ENCODE measurements at regions not wholly inside any gene's neighbourhood (a gene's known extent, or its start where the extent isn't known, plus 50 kb on each side); places are given as distances from the start of the nearest gene placed in this dataset.

DNA sequence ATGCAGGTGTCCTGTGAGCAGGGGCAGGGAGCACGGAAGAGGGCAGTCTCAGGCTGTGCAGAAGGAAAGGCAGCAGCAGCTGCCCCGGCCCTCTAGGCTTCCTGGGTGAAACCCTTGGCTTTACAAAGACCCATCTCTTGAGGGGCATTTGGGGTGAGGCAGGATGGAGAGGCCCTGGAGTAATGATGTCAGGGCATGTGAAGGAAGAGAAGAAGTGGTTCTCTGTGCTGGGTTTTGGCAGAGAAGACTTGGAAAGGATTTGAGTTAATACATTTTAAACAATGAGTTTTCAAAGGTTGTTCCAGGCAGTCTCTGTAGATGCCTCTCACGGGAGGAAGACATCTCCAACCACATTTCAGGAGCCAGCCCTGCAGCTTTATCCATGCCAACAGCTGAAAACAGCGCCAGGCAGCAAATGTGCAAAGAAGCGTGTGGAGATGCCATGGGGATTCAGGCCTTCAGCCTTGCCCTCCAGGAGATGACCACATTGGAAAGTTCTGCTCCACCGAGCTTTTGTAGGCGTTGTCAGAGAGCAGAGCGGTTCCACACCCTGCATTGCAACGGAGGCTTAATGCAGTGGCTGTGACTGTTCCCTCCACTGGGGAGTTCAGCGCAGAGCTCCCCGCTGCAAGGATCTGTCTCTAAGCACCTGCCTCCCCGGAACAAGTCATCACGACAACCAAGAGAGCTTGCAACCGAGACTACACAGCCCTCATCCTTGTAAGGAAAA is 322.8 kb downstream of the UQCRFS1 start:
- TF ChIP-seq YY1 (IDR thresholded peaks at IDR 0.05; ENCODE audit: low read depth) = no peak
- no peak for TF ChIP-seq TAF1 (IDR thresholded peaks at IDR 0.05; ENCODE audit: low read depth)
- TF ChIP-seq MAX (IDR thresholded peaks at IDR 0.05) = no peak
- no peak for TF ChIP-seq TEAD4 (IDR thresholded peaks at IDR 0.05)
- TF ChIP-seq, protein P1, sequence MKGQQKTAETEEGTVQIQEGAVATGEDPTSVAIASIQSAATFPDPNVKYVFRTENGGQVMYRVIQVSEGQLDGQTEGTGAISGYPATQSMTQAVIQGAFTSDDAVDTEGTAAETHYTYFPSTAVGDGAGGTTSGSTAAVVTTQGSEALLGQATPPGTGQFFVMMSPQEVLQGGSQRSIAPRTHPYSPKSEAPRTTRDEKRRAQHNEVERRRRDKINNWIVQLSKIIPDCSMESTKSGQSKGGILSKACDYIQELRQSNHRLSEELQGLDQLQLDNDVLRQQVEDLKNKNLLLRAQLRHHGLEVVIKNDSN (IDR thresholded peaks at IDR 0.05) = no peak
- TF ChIP-seq RAD21 (IDR thresholded peaks at IDR 0.05; ENCODE audit: low read depth) = no peak

- TF ChIP-seq EP300 (IDR thresholded peaks at IDR 0.05; ENCODE audit: borderline replicate concordance) (no peak), ZBTB7A (IDR thresholded peaks at IDR 0.05; ENCODE audit: low read depth) (no peak), TEAD4 (IDR thresholded peaks at IDR 0.05) (no peak), MAX (IDR thresholded peaks at IDR 0.05) (no peak), NFIC (IDR thresholded peaks at IDR 0.05) (no peak), TAF1 (IDR thresholded peaks at IDR 0.05; ENCODE audit: low read depth) (no peak), RAD21 (IDR thresholded peaks at IDR 0.05; ENCODE audit: low read depth) (no peak), EGR1 (IDR thresholded peaks at IDR 0.05) (no peak), CREB1 (IDR thresholded peaks at IDR 0.05; ENCODE audit: low read depth) (no peak)
- TF ChIP-seq, protein P2, sequence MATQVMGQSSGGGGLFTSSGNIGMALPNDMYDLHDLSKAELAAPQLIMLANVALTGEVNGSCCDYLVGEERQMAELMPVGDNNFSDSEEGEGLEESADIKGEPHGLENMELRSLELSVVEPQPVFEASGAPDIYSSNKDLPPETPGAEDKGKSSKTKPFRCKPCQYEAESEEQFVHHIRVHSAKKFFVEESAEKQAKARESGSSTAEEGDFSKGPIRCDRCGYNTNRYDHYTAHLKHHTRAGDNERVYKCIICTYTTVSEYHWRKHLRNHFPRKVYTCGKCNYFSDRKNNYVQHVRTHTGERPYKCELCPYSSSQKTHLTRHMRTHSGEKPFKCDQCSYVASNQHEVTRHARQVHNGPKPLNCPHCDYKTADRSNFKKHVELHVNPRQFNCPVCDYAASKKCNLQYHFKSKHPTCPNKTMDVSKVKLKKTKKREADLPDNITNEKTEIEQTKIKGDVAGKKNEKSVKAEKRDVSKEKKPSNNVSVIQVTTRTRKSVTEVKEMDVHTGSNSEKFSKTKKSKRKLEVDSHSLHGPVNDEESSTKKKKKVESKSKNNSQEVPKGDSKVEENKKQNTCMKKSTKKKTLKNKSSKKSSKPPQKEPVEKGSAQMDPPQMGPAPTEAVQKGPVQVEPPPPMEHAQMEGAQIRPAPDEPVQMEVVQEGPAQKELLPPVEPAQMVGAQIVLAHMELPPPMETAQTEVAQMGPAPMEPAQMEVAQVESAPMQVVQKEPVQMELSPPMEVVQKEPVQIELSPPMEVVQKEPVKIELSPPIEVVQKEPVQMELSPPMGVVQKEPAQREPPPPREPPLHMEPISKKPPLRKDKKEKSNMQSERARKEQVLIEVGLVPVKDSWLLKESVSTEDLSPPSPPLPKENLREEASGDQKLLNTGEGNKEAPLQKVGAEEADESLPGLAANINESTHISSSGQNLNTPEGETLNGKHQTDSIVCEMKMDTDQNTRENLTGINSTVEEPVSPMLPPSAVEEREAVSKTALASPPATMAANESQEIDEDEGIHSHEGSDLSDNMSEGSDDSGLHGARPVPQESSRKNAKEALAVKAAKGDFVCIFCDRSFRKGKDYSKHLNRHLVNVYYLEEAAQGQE (IDR thresholded peaks at IDR 0.05; ENCODE audit: low read depth) = no peak
- TF ChIP-seq, protein P1 (IDR thresholded peaks at IDR 0.05) = no peak
These were observed 324.9 kb downstream of the UQCRFS1 start for GRCh38 chr19:28887920-28888618.

- TF ChIP-seq EP300 (IDR thresholded peaks at IDR 0.05; ENCODE audit: borderline replicate concordance) = no peak
- TF ChIP-seq, protein P2 (IDR thresholded peaks at IDR 0.05; ENCODE audit: low read depth) = no peak
- TF ChIP-seq CEBPB (IDR thresholded peaks at IDR 0.05) = no peak
- TF ChIP-seq TEAD4 (IDR thresholded peaks at IDR 0.05) = no peak
- TF ChIP-seq TCF12 (IDR thresholded peaks at IDR 0.05; ENCODE audit: low read depth) = no peak
- TF ChIP-seq, protein P1 (IDR thresholded peaks at IDR 0.05) = no peak
- TF ChIP-seq NFIC (IDR thresholded peaks at IDR 0.05) = no peak
- TF ChIP-seq MAX (IDR thresholded peaks at IDR 0.05) = no peak
These were observed 326.2 kb downstream of the UQCRFS1 start for GRCh38 chr19:28886708-28887107.

- TF ChIP-seq, protein P2 (IDR thresholded peaks at IDR 0.05; ENCODE audit: low read depth) = no peak
- TF ChIP-seq EP300 (IDR thresholded peaks at IDR 0.05; ENCODE audit: borderline replicate concordance) (no peak), FOXM1 (IDR thresholded peaks at IDR 0.05; ENCODE audit: borderline replicate concordance, low read depth) (no peak), EGR1 (IDR thresholded peaks at IDR 0.05) (no peak), CEBPB (IDR thresholded peaks at IDR 0.05) (no peak), ZBTB7A (IDR thresholded peaks at IDR 0.05; ENCODE audit: low read depth) (no peak), TCF12 (IDR thresholded peaks at IDR 0.05; ENCODE audit: low read depth) (no peak), TAF1 (IDR thresholded peaks at IDR 0.05; ENCODE audit: low read depth) (no peak), TEAD4 (IDR thresholded peaks at IDR 0.05) (no peak), CREB1 (IDR thresholded peaks at IDR 0.05; ENCODE audit: low read depth) (no peak), YY1 (IDR thresholded peaks at IDR 0.05; ENCODE audit: low read depth) (no peak), RAD21 (IDR thresholded peaks at IDR 0.05; ENCODE audit: low read depth) (no peak), NFIC (IDR thresholded peaks at IDR 0.05) (no peak), MAX (IDR thresholded peaks at IDR 0.05) (no peak)
- TF ChIP-seq, protein P1 (IDR thresholded peaks at IDR 0.05) = no peak
These were observed 327.0 kb downstream of the UQCRFS1 start for GRCh38 chr19:28885965-28886364.

Data from Ishikawa (cell line).